ENCODE measurements at regions not wholly inside any gene's neighbourhood (a gene's known extent, or its start where the extent isn't known, plus 50 kb on each side); places are given as distances from the start of the nearest gene placed in this dataset.

DNA sequence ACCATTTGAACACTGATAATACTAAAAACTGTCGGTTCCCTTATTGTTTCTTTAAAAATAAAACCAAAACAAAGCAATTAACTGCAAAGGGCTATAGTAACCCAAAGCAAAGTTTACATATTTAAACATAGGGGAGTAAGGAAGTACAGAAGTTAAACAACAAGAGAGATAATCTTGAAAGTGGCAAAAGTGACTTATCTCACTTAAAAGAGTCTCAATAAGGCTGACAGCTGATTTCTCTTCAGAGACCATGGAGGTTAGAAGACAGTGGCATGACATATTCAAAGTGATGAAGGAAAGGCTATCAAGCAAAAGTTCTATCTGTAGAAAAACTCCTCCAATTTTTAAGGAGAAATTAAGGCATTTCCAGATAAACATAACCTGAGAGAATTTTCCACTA lies 233.5 kb upstream of the HDAC9 start:
- DNase-seq: no peak

DNA sequence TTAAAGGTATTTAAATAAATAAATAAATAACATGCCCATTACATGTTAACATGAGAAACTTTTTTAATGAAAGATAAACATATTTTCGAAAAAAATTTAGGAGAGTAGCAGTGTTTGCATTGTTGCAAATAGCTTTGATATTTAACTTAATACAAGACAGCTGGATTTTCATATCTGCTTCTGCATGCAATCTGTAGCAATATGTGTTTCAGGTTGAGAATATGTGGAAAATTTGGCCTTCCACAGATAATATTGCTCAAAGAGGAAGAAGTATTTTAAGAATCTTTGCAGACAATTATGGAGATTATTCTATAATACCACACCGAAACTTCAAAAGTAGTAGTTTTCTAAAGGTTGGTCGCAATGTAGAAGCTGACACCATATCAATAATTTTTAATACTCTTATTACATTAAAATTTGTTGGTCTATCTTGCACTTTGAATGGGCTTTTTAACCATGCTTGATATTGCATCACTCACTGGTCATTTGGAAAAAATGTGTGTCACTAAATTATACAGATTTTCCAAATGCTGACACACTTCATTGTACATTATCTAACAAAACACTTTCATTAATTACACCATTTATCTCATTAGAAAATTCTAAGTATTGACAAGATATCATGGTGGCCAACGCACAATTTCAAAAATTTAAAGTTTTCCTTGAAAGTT lies 229.8 kb upstream of the HDAC9 start:
- DNase-seq: no peak

DNA sequence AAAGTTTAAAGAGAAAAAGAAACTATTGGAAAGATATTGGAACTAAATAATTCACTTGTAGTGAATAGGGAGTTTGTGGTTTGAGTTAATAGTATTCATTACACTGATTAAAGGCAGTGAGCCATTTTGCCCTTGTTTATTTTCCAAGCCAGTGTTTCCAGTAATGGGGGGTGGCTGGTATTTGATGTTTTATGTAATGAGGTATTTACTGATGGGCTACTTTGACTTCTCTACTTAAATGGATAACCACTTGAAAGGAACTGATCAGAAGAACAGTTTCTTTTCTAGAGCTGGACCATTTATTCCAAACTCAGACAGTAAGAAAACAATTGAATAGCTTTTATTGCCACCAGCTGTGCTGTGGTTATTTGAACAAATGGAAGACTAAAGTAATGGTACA lies 227.0 kb upstream of the HDAC9 start:
- DNase-seq: no peak

DNA sequence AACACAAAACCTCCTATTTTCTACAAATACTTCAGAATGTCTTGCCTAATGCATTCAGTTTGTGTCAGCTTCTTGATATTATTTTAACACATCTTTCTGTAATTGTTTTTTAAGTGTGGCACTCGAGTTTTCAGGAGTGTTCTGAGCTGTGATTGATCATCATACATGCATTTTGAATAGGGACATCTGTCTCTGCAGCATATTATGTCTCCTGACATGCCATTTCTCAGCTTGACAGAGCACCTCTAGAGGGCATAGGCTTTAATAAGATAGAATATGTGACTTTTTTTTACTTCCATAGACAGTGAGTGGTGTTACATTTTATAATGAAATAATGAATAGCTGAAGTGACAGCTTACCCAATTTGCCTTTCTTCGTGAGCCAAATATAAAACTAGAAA lies 219.2 kb upstream of the HDAC9 start:
- no peak for DNase-seq

DNA sequence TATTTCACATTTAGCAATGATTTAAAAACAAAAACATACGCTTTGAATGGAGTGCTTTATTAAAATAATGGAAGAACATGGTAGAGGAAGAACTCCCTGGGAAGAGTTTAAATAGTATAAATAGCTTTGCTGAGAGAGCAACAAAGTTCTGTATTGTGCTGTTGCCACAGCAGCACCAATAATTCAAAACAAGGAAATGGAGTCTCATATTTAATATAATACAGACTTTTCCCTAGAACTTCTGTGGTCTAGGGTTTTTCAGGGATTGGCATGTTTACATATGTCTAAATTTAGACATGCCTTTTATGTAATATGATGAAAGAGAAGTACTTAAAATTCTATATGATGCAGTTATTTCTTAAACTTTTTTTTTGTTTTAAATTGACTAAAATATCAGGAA lies 217.2 kb upstream of the HDAC9 start:
- DNase-seq: no peak

DNA sequence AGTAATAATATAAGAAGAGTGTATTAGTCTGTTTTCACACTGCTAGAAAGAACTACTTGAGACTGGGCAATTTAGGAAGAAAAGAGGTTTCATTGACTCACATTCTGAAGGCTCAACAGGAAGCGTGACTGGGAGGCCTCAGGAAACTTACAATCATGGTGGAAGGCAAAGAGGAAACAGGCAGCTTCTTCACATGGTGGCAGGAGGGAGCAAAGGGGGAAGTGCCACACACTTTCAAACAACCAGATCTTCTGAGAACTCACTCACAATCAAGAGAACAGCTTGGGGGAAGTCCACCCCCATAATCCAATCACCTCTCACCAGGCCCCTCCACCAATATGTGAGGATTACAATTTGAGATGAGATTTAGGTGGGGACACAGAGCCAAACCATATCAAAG lies 212.5 kb upstream of the HDAC9 start:
- no peak for DNase-seq

DNA sequence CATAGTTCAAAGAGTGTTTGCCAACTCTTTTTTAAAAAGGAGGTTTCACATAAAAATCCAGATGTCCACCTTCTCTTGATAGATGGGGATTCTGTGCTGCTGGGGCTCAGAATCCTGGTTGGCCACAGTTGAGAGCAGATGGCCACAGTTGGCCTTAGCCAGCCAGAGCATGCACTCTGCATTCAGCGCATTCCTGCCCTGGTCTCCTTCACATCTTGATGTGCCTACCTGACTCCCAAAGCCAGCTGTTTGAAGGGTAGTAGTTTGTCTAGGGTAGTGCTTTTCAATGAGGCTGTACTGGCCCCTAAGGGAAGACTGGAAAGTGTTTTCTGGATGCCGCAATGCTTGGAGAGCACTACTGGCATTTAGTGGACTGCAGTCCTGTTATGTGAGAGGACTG lies 208.1 kb upstream of the HDAC9 start:
- no peak for DNase-seq

DNA sequence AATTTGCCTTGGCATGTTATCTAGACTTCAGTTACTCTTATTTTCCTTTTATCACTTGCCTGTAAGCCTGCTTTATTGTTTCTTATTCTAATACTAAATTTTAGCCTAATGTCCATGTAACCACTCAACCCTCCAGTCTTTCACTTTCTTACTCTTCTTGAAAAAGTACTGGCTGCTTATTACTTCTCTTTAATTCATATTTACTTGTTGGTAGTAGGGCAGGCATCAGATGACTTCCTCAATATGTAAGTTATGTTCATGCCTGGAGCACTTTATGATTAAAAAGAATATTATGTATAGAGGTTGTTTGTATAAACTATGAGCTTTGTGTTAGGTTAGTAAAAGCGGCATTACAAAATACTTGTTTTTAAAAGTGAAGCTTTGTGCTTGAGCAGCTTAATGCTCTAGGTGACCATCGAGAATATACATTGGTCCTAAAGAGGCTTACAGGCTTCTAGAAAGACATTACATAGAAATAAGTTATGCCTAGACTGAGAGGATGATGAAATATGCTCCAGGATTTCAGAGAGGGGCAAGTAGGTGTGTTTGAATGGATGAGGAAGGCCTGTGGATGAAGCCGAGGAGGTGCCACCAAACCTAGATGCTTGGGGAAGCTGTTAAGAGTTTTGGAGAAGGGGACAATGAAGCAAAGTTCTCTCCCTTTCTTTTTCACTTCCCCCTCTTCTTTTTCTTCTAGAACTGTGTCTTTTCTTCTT lies 207.1 kb upstream of the HDAC9 start:
- DNase-seq: no peak

DNA sequence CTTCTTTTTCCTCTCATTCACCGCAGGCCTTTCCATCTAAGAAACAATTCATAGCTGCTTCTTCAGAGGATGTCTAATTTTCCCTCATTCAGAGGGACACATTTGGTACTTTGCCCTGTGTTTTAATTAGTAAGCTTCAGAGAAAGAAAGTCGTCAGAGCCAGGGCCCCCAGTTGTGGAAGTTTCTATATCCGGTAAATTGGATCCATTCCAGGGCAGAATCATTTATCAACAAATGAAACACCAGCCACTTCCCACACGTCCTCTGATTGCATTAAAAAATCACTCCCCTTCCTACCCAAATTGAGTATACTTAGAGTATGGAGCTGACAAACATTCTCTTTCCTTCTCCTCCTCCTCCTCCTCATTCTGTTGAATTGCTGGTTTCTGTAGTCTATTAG lies 205.8 kb upstream of the HDAC9 start:
- DNase-seq: no peak

DNA sequence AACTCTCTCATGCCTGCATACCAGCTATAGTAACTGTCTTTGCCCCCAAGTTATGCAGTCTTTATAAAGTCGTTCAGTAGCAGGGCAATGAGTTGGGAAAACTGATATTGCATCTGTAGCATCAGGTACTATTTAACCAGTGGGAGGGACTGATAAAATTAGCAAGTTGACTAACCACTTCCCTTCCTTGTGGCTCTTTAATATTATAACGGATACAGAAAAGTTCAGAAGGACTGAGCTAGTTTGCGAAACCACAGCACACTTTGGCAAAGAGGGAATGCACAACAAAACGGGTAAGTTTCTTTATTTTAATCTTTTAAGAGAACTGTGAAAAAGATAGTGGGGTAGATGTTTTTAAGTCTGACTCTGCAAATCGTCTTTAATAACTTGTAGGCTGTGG lies 205.3 kb upstream of the HDAC9 start:
- DNase-seq: peak in 1 of 2 donors; percentile 41

DNA sequence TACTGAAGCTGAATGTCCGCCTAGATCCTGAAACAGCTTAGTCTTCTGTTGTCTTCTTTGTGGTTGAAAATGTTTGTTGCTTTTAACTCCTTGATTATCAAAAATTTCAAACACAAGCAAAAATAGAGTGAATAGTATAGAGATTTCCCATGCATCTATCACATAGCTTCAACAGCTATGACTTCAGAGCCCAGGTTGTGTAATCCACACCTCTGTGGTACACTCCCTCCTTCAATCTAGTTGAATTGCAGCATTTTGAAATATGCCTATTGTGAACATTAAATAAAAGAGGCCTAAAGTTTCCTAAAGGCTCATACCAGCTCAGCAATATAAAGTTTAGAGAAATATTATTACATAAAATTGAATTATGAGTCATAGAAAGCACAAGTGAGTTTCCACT lies 204.7 kb upstream of the HDAC9 start:
- no peak for DNase-seq

DNA sequence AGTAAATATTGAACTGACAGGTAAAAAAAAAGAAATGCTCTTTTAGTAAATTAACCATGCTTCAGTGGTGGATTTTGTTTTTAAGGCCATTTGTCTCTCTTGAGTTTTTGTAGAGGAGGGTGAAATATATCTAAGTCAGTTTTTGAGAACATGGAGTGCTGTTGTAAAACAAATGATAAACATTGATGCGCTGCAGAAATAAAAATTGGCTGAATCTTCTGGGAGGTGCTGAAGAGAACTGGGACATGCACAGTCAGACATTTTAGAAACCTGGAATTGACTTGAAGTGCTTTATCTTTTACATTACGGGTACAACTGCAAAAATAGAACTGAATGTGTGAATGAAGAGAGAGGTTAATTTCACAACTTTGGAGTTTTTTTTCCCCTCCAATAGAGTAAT lies 203.0 kb upstream of the HDAC9 start:
- DNase-seq: no peak

DNA sequence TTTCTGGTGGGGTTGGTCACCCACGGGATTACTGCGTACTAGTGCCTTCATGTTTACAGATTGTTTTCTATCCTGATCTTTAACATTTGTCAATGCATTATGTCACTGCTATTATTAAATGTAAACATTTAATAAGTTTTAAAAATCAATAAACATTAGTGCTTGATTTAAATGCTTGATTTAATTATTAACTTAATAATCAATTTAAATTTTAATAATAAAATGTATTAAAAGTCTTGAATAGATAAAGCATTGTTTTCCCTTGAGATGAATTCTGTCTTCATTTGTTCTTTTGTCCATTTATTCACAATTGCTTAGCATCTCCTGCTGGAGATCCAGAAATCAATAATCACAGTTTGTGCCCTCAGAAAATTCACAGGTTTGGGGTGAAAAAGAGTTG lies 201.8 kb upstream of the HDAC9 start:
- DNase-seq: no peak

DNA sequence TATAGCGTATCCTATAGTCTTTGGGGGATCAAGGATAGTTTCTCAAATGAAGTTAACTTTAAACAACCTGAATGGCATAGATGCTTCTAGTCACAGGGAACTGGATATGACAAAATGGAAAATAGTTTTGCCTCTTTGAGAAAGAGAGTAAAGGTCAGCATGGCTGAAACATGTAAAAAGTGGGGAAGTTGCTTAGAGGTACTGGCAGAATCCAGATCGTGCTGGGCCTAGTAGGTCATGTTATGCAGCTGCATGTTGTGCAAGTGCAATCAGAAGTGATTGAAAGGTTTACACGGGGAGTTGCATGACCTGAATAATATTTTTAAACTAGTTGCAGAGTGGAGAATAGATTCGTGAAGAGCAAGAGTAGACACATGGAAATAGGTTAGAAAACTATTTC lies 201.1 kb upstream of the HDAC9 start:
- DNase-seq: no peak

DNA sequence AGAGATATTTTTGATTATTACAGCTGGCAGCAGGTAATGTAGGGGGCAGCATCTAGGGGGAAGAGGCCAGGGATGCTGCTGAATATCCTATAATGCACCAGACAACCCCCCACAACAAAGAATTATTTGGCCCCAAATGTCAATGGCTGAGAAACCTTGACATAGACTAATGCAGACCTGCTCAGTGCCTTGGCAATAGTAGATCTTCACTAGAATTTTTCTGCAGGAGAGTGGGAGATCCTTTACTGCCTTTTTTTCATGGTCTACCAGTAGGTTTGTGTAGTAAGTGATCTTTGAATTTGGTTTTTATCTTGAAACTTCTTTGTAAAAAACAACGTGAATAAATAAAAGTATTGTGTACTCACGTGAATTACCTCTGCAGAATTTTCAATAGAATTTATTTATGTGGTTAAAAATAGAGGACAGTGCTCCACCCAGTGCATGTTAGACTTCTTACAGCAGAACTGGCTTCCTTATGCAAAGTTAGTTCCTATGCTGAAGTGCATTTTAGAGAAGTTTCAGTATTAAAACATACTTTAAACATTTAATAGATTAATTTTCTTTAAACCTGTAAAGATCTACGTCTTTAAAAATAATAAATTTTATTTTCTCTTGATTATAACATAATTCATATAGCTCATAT lies 199.6 kb upstream of the HDAC9 start:
- peak in 1 of 2 donors; percentile 11 for DNase-seq

DNA sequence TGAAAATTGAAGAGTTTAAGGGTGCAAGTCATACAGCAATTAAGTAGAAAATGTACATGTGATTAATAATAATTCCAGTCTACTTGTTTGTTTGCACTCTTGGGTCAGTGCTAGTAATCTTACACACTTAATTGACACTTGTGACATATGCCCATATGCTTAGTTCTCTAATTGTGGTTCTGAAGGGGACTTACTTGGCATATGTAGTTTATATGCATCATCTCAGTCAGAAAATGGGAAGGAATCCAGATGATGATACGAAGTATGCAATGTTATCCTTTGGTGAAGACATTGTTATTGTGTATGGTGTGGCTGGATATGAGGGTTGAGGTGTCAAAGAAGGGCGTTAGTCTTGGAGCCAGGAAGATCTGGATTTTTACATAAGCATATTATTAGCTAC lies 193.5 kb upstream of the HDAC9 start:
- DNase-seq: no peak

DNA sequence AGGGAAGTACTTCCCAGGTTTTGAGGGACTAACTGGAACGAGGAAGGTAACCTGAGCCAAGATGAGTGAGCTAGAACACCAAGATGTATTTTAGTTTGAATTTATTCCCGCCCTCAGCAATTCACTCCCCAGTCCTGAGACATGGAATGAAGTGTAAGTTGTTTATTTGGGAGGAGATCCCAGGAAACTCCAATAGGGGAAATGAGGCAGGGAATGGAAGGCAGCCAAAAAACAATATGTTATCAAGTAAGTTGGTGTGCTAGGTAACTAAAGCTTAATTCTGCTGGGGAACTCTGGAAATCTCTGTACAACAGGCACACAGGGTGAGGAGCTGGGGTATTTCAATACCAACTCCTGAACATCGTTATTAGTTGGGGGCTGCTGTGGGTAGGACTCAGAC lies 189.7 kb upstream of the HDAC9 start:
- no peak for DNase-seq

DNA sequence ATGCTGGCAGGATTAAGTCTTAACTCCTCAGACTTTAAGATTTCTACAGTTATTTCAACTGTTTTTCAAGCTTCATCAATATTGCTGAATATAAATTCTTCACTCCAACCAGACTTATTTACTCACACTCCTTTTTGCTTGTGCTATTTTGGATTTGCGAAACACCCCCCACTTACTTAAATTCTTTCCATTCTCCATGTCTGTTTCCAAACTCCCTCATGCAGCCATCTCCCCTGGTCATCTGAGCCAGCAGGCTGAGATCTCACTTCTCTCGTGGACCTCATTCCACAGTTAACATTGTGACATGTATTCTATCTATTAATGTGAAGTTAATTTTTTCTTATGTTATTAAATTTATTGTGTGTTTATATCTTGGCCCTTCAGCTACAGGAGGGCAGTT lies 188.9 kb upstream of the HDAC9 start:
- no peak for DNase-seq

DNA sequence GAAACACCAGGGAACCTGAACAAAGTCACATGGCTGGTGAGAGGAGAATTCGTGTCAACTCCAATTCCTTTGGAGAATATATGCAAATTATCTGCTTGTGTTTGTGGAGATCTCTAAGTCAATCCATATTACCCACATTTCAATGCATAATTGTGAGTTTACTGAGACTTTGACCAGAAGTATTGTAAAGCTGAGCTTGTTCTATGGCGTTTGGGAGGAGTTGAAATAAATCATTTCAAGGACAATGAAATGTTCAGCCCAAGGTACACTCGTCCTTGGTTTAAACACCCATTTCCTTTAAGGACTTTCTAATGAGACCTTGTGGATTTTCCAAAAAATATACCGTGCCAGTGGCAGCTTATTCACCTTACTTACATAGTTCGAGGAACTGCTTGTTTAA lies 186.6 kb upstream of the HDAC9 start:
- no peak for DNase-seq

DNA sequence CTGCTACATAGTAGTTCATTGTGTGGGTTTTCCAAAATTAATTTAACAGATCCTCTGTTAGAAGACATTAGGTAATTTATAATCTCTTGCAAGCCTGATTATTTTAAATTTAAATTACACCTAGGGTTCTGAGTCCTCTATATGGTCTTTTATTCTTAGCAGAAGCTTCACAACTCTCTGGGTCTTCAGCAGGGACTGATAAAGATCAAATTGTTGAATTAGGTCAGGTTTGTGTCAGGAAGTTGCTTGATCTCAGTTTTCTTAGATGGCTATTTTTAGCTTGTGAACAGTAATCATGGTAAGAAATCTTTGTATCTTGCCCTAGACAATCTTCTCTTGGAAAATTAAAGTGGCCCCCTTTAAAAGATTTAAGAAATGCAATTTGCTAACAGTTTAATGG lies 183.1 kb upstream of the HDAC9 start:
- no peak for DNase-seq

DNA sequence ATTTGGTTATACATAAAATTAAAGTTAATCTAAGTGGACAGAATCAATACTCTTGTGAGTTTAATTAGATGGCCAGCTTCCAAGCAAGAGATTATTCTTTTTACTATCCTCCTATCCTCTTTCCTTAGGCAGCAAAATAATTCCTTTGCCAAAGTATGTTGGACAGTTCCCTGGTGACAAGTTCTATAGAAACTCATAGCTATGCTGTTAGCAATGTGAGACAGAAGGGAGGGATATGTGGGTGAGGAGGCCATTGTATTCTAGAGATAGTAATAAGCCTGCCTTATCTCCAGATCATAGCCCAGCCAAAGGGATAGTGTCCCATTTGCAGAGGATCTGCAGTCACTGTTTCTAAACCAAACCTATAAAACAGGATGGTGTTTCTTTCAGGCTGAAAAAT lies 181.6 kb upstream of the HDAC9 start:
- DNase-seq: no peak

DNA sequence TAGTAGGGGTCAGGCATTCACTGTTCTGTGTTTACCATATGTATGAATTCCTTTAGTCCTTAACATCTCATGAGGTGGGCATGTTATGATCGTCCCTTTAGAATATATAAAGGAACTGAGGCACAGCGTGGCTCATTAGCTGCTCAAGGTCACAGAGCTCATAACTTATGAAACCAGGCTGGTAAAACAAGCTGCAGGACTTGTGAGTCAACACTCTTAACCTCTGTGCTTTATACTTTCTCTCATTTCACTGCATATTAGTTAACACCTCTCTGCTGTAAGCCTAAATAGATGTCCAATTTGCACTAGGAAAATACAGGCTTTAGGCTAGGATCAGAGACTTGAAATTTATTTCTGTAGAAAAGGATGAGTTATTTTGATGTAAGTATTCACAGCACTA lies 180.3 kb upstream of the HDAC9 start:
- DNase-seq: no peak

DNA sequence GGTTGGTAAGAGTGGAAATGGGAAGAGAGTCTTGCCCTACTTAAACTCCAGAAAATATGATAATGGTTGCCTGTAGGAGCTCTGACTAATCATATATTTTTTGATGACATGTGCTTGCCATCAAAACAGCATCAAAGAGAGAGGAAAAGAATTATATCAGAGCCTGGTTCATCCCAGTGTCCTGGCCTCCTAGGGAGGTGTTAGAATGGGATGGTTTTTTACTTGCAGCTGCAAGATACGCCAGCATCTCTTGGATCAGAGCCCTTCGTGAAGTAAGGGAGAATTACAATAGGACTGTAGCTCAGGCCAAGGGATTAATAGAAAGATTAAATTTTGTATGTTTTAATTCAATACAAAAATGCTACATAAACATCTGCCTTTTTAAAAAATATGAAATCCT lies 177.6 kb upstream of the HDAC9 start:
- DNase-seq: no peak

DNA sequence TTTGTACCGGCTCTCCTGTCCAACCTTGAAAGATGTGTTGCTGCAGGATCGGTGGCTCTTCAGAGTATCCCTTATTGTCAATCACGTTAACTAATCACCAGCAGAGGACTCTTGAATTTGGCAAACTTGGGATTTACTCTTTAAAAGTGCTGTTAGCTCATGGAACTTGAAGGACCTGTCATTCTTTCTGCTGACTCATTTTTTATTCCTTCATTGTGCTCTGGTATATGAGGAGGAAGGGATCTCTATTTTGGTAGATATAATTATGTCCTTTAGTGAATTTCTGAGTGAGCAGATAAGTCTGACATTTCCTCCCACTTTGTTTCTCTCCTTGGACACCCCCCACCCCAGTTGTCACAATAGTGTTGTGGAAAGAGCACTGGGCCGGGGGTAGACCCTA lies 175.1 kb upstream of the HDAC9 start:
- DNase-seq: no peak

Measured in CD4-positive, alpha-beta T cell treated with Interleukin-4 for 1 hour (primary cell).